OCI-LY3 (cell line): ENCODE measurements at regions not wholly inside any gene's neighbourhood (a gene's known extent, or its start where the extent isn't known, plus 50 kb on each side); places are given as distances from the start of the nearest gene placed in this dataset.

ENCODE experiments used
- H2AFZ ChIP-seq: fragments of 200-600, 300-600 bp; shearing (Covaris generic); 2 replicates; pipeline ENCODE4 v1.6.0; 2014; ENCODE audit warnings: antibody characterized with exemption, low read depth, low read length
- H3K27ac ChIP-seq: fragments of 200-600, 300-600 bp; sonication (generic); 2 replicates; pipeline ENCODE4 v1.5.1; 2014; ENCODE audit warnings: mild to moderate bottlenecking, low read length, moderate library complexity, mixed read lengths
- H3K27me3 ChIP-seq: fragments of 200-600, 300-600 bp; sonication (generic); 2 replicates; pipeline ENCODE4 v1.6.1; 2014; ENCODE audit warnings: low read depth, low read length, mixed read lengths
- H3K36me3 ChIP-seq: fragments of 200-600, 300-600 bp; sonication (generic); replicated peaks from 2 replicates; pipeline ENCODE3; 2014; ENCODE audit warnings: low read depth, low read length, mixed read lengths
- H3K4me1 ChIP-seq: fragments of 300-600, 200-600 bp; sonication (generic); 2 replicates; pipeline ENCODE4 v1.6.1; 2014; ENCODE audit warnings: low read length, mixed read lengths
- H3K4me2 ChIP-seq: fragments of 200-600, 300-600 bp; sonication (generic); 2 replicates; pipeline ENCODE4 v1.6.1; 2014; ENCODE audit warnings: low read length, mixed read lengths
- H3K4me3 ChIP-seq: fragments of 300-600, 200-600 bp; sonication (generic); 2 replicates; pipeline ENCODE4 v1.5.1; 2014; ENCODE audit warnings: antibody characterized with exemption, mild to moderate bottlenecking, low read length, moderate library complexity
- H3K79me2 ChIP-seq: fragments of 300-600, 200-600 bp; shearing (Covaris generic); 2 replicates; pipeline ENCODE4 v1.6.1; 2014; ENCODE audit warnings: mild to moderate bottlenecking, low read length, mixed read lengths
- H3K9ac ChIP-seq: fragments of 300-600, 200-600 bp; shearing (Covaris generic); 2 replicates; pipeline ENCODE4 v1.6.0; 2014; ENCODE audit warnings: mild to moderate bottlenecking, low read length, moderate library complexity
- H3K9me3 ChIP-seq: fragments of 200-600, 300-600 bp; shearing (Covaris generic); 2 replicates; pipeline ENCODE4 v1.6.1; 2014; ENCODE audit warnings: low read length, mixed read lengths; ENCODE audit not compliant: insufficient read depth
- H4K20me1 ChIP-seq: fragments of 200-600, 300-600 bp; sonication (generic); 2 replicates; pipeline ENCODE4 v1.6.1; 2016; ENCODE audit warnings: low read length, mixed read lengths; ENCODE audit not compliant: insufficient read depth
- EZH2phosphoT487 ChIP-seq: fragments of 200-600 bp; shearing (Covaris generic); IDR thresholded peaks from 2 replicates; pipeline ENCODE4 v1.6.1; 2018; ENCODE audit warnings: antibody characterized with exemption, mixed run types, low read depth
- TF ChIP-seq, protein P1 (sequence below): fragments of 200-600, 300-600 bp; sonication (generic); IDR thresholded peaks from 2 replicates; pipeline ENCODE4 v1.5.1; 2014; ENCODE audit warnings: antibody characterized with exemption, low read length, low read depth

DNA sequence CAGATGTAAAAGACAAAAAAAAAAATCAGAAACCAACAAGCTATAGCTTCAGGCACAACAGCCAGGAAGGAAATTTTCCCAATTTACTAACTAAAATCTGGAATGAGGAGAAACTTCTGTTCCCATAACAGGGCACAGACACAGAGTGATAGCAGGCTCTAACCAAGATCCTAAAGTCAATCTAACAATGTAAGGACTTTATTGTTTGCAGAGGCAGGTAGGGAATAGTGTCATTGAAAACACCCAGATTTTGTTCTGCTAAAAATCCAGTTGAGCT lies 166.6 kb upstream of the ATP1B1 start:
- Histone ChIP-seq H3K36me3 (no peaks in the 10 kb centered on the region), H4K20me1 (no peaks in the 10 kb centered on the region), H3K27ac (no peak overlapping the region), H3K79me2 (no peaks in the 10 kb centered on the region), H3K27me3 (no peaks in the 10 kb centered on the region), H3K4me1 (no peaks in the 10 kb centered on the region), H3K4me2 (no peak overlapping the region), H3K9me3 (no peaks in the 10 kb centered on the region), H2AFZ (no peak overlapping the region), H3K9ac (no peak overlapping the region), H3K4me3 (no peak overlapping the region)
- TF ChIP-seq, protein P1, sequence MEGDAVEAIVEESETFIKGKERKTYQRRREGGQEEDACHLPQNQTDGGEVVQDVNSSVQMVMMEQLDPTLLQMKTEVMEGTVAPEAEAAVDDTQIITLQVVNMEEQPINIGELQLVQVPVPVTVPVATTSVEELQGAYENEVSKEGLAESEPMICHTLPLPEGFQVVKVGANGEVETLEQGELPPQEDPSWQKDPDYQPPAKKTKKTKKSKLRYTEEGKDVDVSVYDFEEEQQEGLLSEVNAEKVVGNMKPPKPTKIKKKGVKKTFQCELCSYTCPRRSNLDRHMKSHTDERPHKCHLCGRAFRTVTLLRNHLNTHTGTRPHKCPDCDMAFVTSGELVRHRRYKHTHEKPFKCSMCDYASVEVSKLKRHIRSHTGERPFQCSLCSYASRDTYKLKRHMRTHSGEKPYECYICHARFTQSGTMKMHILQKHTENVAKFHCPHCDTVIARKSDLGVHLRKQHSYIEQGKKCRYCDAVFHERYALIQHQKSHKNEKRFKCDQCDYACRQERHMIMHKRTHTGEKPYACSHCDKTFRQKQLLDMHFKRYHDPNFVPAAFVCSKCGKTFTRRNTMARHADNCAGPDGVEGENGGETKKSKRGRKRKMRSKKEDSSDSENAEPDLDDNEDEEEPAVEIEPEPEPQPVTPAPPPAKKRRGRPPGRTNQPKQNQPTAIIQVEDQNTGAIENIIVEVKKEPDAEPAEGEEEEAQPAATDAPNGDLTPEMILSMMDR = no peak
- TF ChIP-seq EZH2phosphoT487 = no peak

- H3K79me2 ChIP-seq = no peaks in the 10 kb centered on the region
- H4K20me1 ChIP-seq = no peaks in the 10 kb centered on the region
- no peak overlapping the region for H3K9ac ChIP-seq
- H3K36me3 ChIP-seq = no peaks in the 10 kb centered on the region
- no peak overlapping the region for H3K4me3 ChIP-seq
- H2AFZ ChIP-seq = no peak overlapping the region
- H3K27ac ChIP-seq = no peak overlapping the region
- H3K9me3 ChIP-seq = no peaks in the 10 kb centered on the region
- TF ChIP-seq, protein P1 = no peak
- TF ChIP-seq EZH2phosphoT487 = no peak
- no peaks in the 10 kb centered on the region for H3K4me1 ChIP-seq
- 0 out of 2 replicates have a peak, but pooled peaks cover 5% of the 10 kb centered on the region for H3K27me3 ChIP-seq
- H3K4me2 ChIP-seq = no peak overlapping the region
Measured at GRCh38 chr1:168941640-168942039, 164.8 kb upstream of the ATP1B1 start.

DNA sequence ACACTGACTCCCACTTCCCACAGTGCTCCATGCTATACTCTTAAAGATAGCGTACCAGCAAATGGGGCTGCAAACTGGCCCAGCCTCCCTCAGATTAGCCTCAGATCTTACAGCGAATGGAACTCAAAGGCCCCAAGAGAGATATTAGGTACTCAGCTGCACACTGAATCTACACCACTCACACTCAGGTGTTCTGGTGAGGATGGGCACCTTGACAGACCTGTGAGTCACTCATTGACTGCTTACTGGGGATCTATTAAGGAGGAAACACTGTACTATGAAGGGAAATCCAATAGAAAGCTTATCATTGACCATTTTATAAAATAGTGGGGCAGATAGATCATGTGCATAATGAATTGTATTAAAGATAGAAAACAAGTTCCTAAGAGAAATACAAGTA lies 164.3 kb upstream of the ATP1B1 start:
- H3K4me3 ChIP-seq = no peak overlapping the region
- H3K36me3 ChIP-seq = no peaks in the 10 kb centered on the region
- no peaks in the 10 kb centered on the region for H3K9me3 ChIP-seq
- no peaks in the 10 kb centered on the region for H4K20me1 ChIP-seq
- no peak for TF ChIP-seq EZH2phosphoT487
- TF ChIP-seq, protein P1 = no peak
- no peak overlapping the region for H3K9ac ChIP-seq
- H3K4me1 ChIP-seq = no peaks in the 10 kb centered on the region
- 0 out of 2 replicates have a peak, but pooled peaks cover 5% of the 10 kb centered on the region for H3K27me3 ChIP-seq
- no peaks in the 10 kb centered on the region for H3K79me2 ChIP-seq
- no peak overlapping the region for H3K4me2 ChIP-seq
- no peak overlapping the region for H3K27ac ChIP-seq
- no peak overlapping the region for H2AFZ ChIP-seq

DNA sequence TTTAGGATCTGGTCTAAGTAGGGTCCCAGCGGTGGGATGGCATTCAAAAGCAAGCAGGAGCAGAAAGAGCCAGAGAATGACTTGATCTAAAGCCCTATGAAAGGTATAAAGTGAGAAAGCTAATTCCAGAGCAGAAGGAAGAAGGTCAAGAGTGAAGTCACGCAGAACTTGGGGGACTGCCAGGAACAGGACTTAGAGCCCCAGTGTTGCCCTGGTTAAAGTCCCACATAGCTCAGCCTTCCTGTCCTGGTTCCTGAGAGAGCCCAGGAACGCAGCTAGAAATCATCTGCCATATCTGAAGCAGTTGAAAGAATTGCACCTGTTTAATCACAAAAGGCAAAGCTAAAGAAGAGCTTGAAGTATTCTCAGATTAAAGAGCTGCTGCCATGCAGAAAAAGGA lies 160.6 kb upstream of the ATP1B1 start:
- Histone ChIP-seq H3K27me3 (peaks cover 5% of the 10 kb centered on the region; the same call in 1 of the 2 replicates), H3K36me3 (no peaks in the 10 kb centered on the region)

More for the DNA sequence above, 160.6 kb upstream of the ATP1B1 start:
- Histone ChIP-seq H3K79me2 (no peaks in the 10 kb centered on the region), H3K4me2 (no peak overlapping the region), H3K4me3 (no peak overlapping the region), H3K9ac (no peak overlapping the region), H3K27ac (no peak overlapping the region), H2AFZ (no peak overlapping the region), H3K4me1 (no peaks in the 10 kb centered on the region), H3K9me3 (no peaks in the 10 kb centered on the region), H4K20me1 (no peaks in the 10 kb centered on the region)
- TF ChIP-seq EZH2phosphoT487 = no peak
- TF ChIP-seq, protein P1 = no peak
